Keratinocyte (primary cell): ENCODE measurements at regions not wholly inside any gene's neighbourhood (a gene's known extent, or its start where the extent isn't known, plus 50 kb on each side); places are given as distances from the start of the nearest gene placed in this dataset.

Experiments used
- CTCF ChIP-seq, 3 experiments: IDR thresholded peaks in 1 of 3; conservative IDR thresholded peaks in 1 of 3; optimal IDR thresholded peaks in 1 of 3; 2 replicates in 2 of 3; 3 replicates in 1 of 3; pipeline versions ENCODE3 to v1.5.1; 2011; ENCODE audit warnings: low read length in 3 of 3, mild to moderate bottlenecking in 3 of 3, moderate library complexity in 2 of 3, control low read depth in 1 of 3, inconsistent platforms in 1 of 3; ENCODE audit not compliant: insufficient read depth in 2 of 3; ENCODE audit errors: extremely low read depth in 1 of 3
- EZH2 ChIP-seq: IDR thresholded peaks from one replicate; pipeline ENCODE4 v1.6.1; 2012; ENCODE audit warnings: inconsistent platforms, mild to moderate bottlenecking, low read length, moderate library complexity

DNA sequence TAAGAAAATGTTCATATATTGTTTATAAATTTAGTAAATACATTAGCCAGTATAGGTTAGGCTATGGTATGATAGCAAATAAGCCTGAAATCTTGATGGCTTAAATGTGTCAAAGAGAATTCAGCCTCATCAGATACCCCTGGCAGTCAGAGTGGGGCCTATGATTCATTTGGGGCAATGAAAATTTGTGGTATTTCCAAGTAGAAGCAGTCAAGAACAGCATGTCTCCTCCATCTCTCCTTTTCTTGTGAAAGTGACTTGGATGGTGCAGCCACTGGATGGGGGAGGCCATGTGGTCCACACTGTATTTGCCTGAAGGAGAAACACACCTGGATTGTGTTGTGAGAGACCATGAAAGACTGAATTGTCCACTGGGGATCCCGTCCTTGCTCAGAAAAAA, 82.7 kb downstream of the DLEU7 start:
- TF ChIP-seq CTCF (optimal IDR thresholded peaks at IDR 0.05 in 1 of 3, IDR thresholded peaks at IDR 0.05 in 1 of 3, conservative IDR thresholded peaks at IDR 0.05 in 1 of 3; ENCODE audit: extremely low read depth in 1 of 3, insufficient read depth in 2 of 3, low read length in 3 of 3) (no peak), EZH2 (no peak)
